ENCODE measurements at regions not wholly inside any gene's neighbourhood (a gene's known extent, or its start where the extent isn't known, plus 50 kb on each side); places are given as distances from the start of the nearest gene placed in this dataset.

- Histone ChIP-seq H4K8ac (ENCODE audit: low read length) (no peak overlapping the region), H3K4me3 (ENCODE audit: insufficient read depth in 1 of 2, low read depth in 1 of 2, low read length in 2 of 2) (no peak overlapping the region), H3K36me3 (ENCODE audit: control insufficient read depth in 1 of 2, insufficient read depth in 2 of 2, low read depth in 1 of 2, low read length in 2 of 2) (no peaks in the 10 kb centered on the region), H3K79me1 (replicated peaks; ENCODE audit: low read length, poor library complexity, severe bottlenecking) (no peaks in the 10 kb centered on the region), H2AK5ac (ENCODE audit: low read length, severe bottlenecking) (no peak overlapping the region), H2BK120ac (ENCODE audit: low read depth, low read length) (no peak overlapping the region), H3K14ac (ENCODE audit: low read length in 2 of 2) (no peak overlapping the region), H3K4me2 (ENCODE audit: low read length, poor library complexity, severe bottlenecking) (no peak overlapping the region), H3K4ac (ENCODE audit: low read depth in 1 of 2, low read length in 2 of 2) (no peak overlapping the region), H3K23ac (ENCODE audit: low read length in 2 of 2) (no peak overlapping the region), H3K9me3 (ENCODE audit: control insufficient read depth, low read length) (no peaks in the 10 kb centered on the region), H3K9ac (ENCODE audit: low read length) (no peak overlapping the region), H2BK5ac (ENCODE audit: low read depth, low read length, poor library complexity, severe bottlenecking) (no peak overlapping the region), H3K27ac (ENCODE audit: low read length, poor library complexity, severe bottlenecking) (peak overlapping the region; percentile 25), H4K91ac (ENCODE audit: low read length) (no peak overlapping the region), H3K18ac (ENCODE audit: low read depth in 1 of 2, low read length in 2 of 2) (no peak overlapping the region), H2BK15ac (ENCODE audit: low read depth, poor library complexity, severe bottlenecking) (no peak overlapping the region), H2AFZ (ENCODE audit: low read depth, low read length) (no peak overlapping the region), H2BK12ac (ENCODE audit: low read length in 2 of 2) (no peak overlapping the region), H3K4me1 (ENCODE audit: control insufficient read depth, insufficient read depth, low read depth, low read length) (peaks cover 2% of the 10 kb centered on the region), H3K27me3 (ENCODE audit: control insufficient read depth in 1 of 2, insufficient read depth in 1 of 2, low read length in 2 of 2) (peaks cover 0 to 7% of the 10 kb centered on the region in 2 experiments)
- 0% methylated on average over 2 of the region's 3 CpGs for WGBS
- peak; percentile 58 for DNase-seq
Observed at GRCh38 chr1:218209351-218209861, 75.7 kb upstream of the RRP15 start.

GRCh38 chr1:218211241-218211640, 73.9 kb upstream of the RRP15 start:
- Histone ChIP-seq H3K9ac (ENCODE audit: low read length) (no peak overlapping the region), H3K4ac (ENCODE audit: low read depth in 1 of 2, low read length in 2 of 2) (no peak overlapping the region), H2BK15ac (ENCODE audit: low read depth, poor library complexity, severe bottlenecking) (no peak overlapping the region), H2AFZ (ENCODE audit: low read depth, low read length) (no peak overlapping the region), H3K4me2 (ENCODE audit: low read length, poor library complexity, severe bottlenecking) (no peak overlapping the region), H3K23ac (ENCODE audit: low read length in 2 of 2) (no peak overlapping the region), H3K27me3 (ENCODE audit: control insufficient read depth in 1 of 2, insufficient read depth in 1 of 2, low read length in 2 of 2) (peaks cover 0 to 14% of the 10 kb centered on the region in 2 experiments), H3K27ac (ENCODE audit: low read length, poor library complexity, severe bottlenecking) (no peak overlapping the region), H3K79me1 (replicated peaks; ENCODE audit: low read length, poor library complexity, severe bottlenecking) (no peaks in the 10 kb centered on the region), H4K91ac (ENCODE audit: low read length) (no peak overlapping the region), H3K18ac (ENCODE audit: low read depth in 1 of 2, low read length in 2 of 2) (no peak overlapping the region), H3K4me3 (ENCODE audit: insufficient read depth in 1 of 2, low read depth in 1 of 2, low read length in 2 of 2) (no peak overlapping the region), H2BK120ac (ENCODE audit: low read depth, low read length) (no peak overlapping the region), H3K9me3 (ENCODE audit: control insufficient read depth, low read length) (no peaks in the 10 kb centered on the region), H4K8ac (ENCODE audit: low read length) (no peak overlapping the region), H2AK5ac (ENCODE audit: low read length, severe bottlenecking) (no peak overlapping the region), H2BK12ac (ENCODE audit: low read length in 2 of 2) (no peak overlapping the region), H3K4me1 (ENCODE audit: control insufficient read depth, insufficient read depth, low read depth, low read length) (peaks cover 2% of the 10 kb centered on the region), H3K36me3 (ENCODE audit: control insufficient read depth in 1 of 2, insufficient read depth in 2 of 2, low read depth in 1 of 2, low read length in 2 of 2) (no peaks in the 10 kb centered on the region), H3K14ac (ENCODE audit: low read length in 2 of 2) (no peak overlapping the region), H2BK5ac (ENCODE audit: low read depth, low read length, poor library complexity, severe bottlenecking) (no peak overlapping the region)
- no peak for DNase-seq

- WGBS, result 50% methylated on average over 3 of the region's 4 CpGs
- peaks cover 0 to 30% of the 10 kb centered on the region in 2 experiments for H3K27me3 ChIP-seq (ENCODE audit: control insufficient read depth in 1 of 2, insufficient read depth in 1 of 2, low read length in 2 of 2)
- H3K4me1 ChIP-seq (ENCODE audit: control insufficient read depth, insufficient read depth, low read depth, low read length), result no peaks in the 10 kb centered on the region
- no peak overlapping the region for H2BK120ac ChIP-seq (ENCODE audit: low read depth, low read length)
- no peak overlapping the region for H3K4me2 ChIP-seq (ENCODE audit: low read length, poor library complexity, severe bottlenecking)
- H3K79me1 ChIP-seq (replicated peaks; ENCODE audit: low read length, poor library complexity, severe bottlenecking), result no peaks in the 10 kb centered on the region
- no peak overlapping the region for H2AFZ ChIP-seq (ENCODE audit: low read depth, low read length)
- H3K9me3 ChIP-seq (ENCODE audit: control insufficient read depth, low read length), result no peaks in the 10 kb centered on the region
- H2BK5ac ChIP-seq (ENCODE audit: low read depth, low read length, poor library complexity, severe bottlenecking), result no peak overlapping the region
- no peak overlapping the region for H3K4me3 ChIP-seq (ENCODE audit: insufficient read depth in 1 of 2, low read depth in 1 of 2, low read length in 2 of 2)
- H2AK5ac ChIP-seq (ENCODE audit: low read length, severe bottlenecking), result no peak overlapping the region
- H2BK12ac ChIP-seq (ENCODE audit: low read length in 2 of 2), result no peak overlapping the region
- H3K23ac ChIP-seq (ENCODE audit: low read length in 2 of 2), result no peak overlapping the region
- no peak overlapping the region for H2BK15ac ChIP-seq (ENCODE audit: low read depth, poor library complexity, severe bottlenecking)
- no peak overlapping the region for H3K18ac ChIP-seq (ENCODE audit: low read depth in 1 of 2, low read length in 2 of 2)
- H3K27ac ChIP-seq (ENCODE audit: low read length, poor library complexity, severe bottlenecking), result no peak overlapping the region
- no peak overlapping the region for H3K9ac ChIP-seq (ENCODE audit: low read length)
- H4K8ac ChIP-seq (ENCODE audit: low read length), result no peak overlapping the region
- no peak overlapping the region for H4K91ac ChIP-seq (ENCODE audit: low read length)
- DNase-seq, result no peak
- no peak overlapping the region for H3K14ac ChIP-seq (ENCODE audit: low read length in 2 of 2)
- no peak overlapping the region for H3K4ac ChIP-seq (ENCODE audit: low read depth in 1 of 2, low read length in 2 of 2)
- no peaks in the 10 kb centered on the region for H3K36me3 ChIP-seq (ENCODE audit: control insufficient read depth in 1 of 2, insufficient read depth in 2 of 2, low read depth in 1 of 2, low read length in 2 of 2)
Observed at GRCh38 chr1:218217040-218217439, 68.1 kb upstream of the RRP15 start.

- Histone ChIP-seq H2BK15ac (ENCODE audit: low read depth, poor library complexity, severe bottlenecking) (no peak overlapping the region), H2BK12ac (ENCODE audit: low read length in 2 of 2) (no peak overlapping the region), H3K4me1 (ENCODE audit: control insufficient read depth, insufficient read depth, low read depth, low read length) (no peaks in the 10 kb centered on the region), H4K91ac (ENCODE audit: low read length) (no peak overlapping the region), H3K9ac (ENCODE audit: low read length) (no peak overlapping the region), H3K4me3 (ENCODE audit: insufficient read depth in 1 of 2, low read depth in 1 of 2, low read length in 2 of 2) (no peak overlapping the region), H3K14ac (ENCODE audit: low read length in 2 of 2) (no peak overlapping the region), H3K79me1 (replicated peaks; ENCODE audit: low read length, poor library complexity, severe bottlenecking) (no peaks in the 10 kb centered on the region), H3K18ac (ENCODE audit: low read depth in 1 of 2, low read length in 2 of 2) (no peak overlapping the region), H2AFZ (ENCODE audit: low read depth, low read length) (no peak overlapping the region), H2BK5ac (ENCODE audit: low read depth, low read length, poor library complexity, severe bottlenecking) (no peak overlapping the region), H3K27ac (ENCODE audit: low read length, poor library complexity, severe bottlenecking) (no peak overlapping the region), H3K36me3 (ENCODE audit: control insufficient read depth in 1 of 2, insufficient read depth in 2 of 2, low read depth in 1 of 2, low read length in 2 of 2) (no peaks in the 10 kb centered on the region), H3K23ac (ENCODE audit: low read length in 2 of 2) (no peak overlapping the region), H3K4me2 (ENCODE audit: low read length, poor library complexity, severe bottlenecking) (no peak overlapping the region), H3K4ac (ENCODE audit: low read depth in 1 of 2, low read length in 2 of 2) (no peak overlapping the region), H2AK5ac (ENCODE audit: low read length, severe bottlenecking) (no peak overlapping the region), H4K8ac (ENCODE audit: low read length) (no peak overlapping the region), H3K9me3 (ENCODE audit: control insufficient read depth, low read length) (no peaks in the 10 kb centered on the region), H2BK120ac (ENCODE audit: low read depth, low read length) (no peak overlapping the region), H3K27me3 (ENCODE audit: control insufficient read depth in 1 of 2, insufficient read depth in 1 of 2, low read length in 2 of 2) (peaks cover 0 to 23% of the 10 kb centered on the region in 2 experiments)
- WGBS, result 56% methylated on average over 1 of the region's 2 CpGs
- DNase-seq, result no peak
Observed at GRCh38 chr1:218219460-218219859, 65.6 kb upstream of the RRP15 start.

All from mesenchymal stem cell (in vitro differentiated cells and primary cell).